ENCODE measurements at regions not wholly inside any gene's neighbourhood (a gene's known extent, or its start where the extent isn't known, plus 50 kb on each side); places are given as distances from the start of the nearest gene placed in this dataset.

GRCh38 chr2:215692387-215693079 is 256.7 kb upstream of the FN1 start (continued):
- TF ChIP-seq RNF2 (conservative IDR thresholded peaks at IDR 0.05; ENCODE audit: low read depth) (no peak), HDAC1 (CRISPR knock-in tag; IDR thresholded peaks at IDR 0.05) (no peak; the same call in 1 of the 2 replicates), ATF2 (CRISPR knock-in tag; IDR thresholded peaks at IDR 0.05) (peak; percentile 73; the same call in 1 of the 2 replicates), ZNF678 (CRISPR knock-in tag; IDR thresholded peaks at IDR 0.05) (no peak), MLXIP (CRISPR knock-in tag; IDR thresholded peaks at IDR 0.05; ENCODE audit: borderline replicate concordance) (no peak), DBP (CRISPR knock-in tag; IDR thresholded peaks at IDR 0.05; ENCODE audit: not compliant biosample characterization) (no peak), MYPOP (CRISPR knock-in tag; IDR thresholded peaks at IDR 0.05) (0 out of 2 replicates have a peak, but pooled peaks have one; percentile 32), ZFY (CRISPR knock-in tag; IDR thresholded peaks at IDR 0.05) (no peak), ZNF354B (CRISPR knock-in tag; IDR thresholded peaks at IDR 0.05) (no peak), ZBTB3 (CRISPR knock-in tag; IDR thresholded peaks at IDR 0.05; ENCODE audit: borderline replicate concordance, low read depth) (no peak), ARID5B (CRISPR knock-in tag; IDR thresholded peaks at IDR 0.05) (peak; percentile 66; the same call in 1 of the 2 replicates), SATB2 (CRISPR knock-in tag; IDR thresholded peaks at IDR 0.05) (no peak), ATF7-NPFF (CRISPR knock-in tag; IDR thresholded peaks at IDR 0.05; ENCODE audit: low read depth) (no peak), FOXP4 (CRISPR knock-in tag; IDR thresholded peaks at IDR 0.05) (peak; percentile 48), ZNF652 (CRISPR knock-in tag; IDR thresholded peaks at IDR 0.05; ENCODE audit: borderline replicate concordance, low read depth) (no peak), ELF3 (CRISPR knock-in tag; IDR thresholded peaks at IDR 0.05) (no peak), ZNF644 (CRISPR knock-in tag; IDR thresholded peaks at IDR 0.05; ENCODE audit: low read depth) (peak; percentile 47; the same call in 1 of the 2 replicates)

Measured in HepG2 (cell line).